SH-SY5Y (cell line): ENCODE measurements at regions not wholly inside any gene's neighbourhood (a gene's known extent, or its start where the extent isn't known, plus 50 kb on each side); places are given as distances from the start of the nearest gene placed in this dataset.

ENCODE experiments used
- GATA2 ChIP-seq: IDR thresholded peaks from 2 replicates; pipeline ENCODE4 v1.6.1; 2011; ENCODE audit warnings: mild to moderate bottlenecking, low read depth, low read length
- GATA3 ChIP-seq: IDR thresholded peaks from 2 replicates; pipeline ENCODE4 v1.6.1; 2011; ENCODE audit warnings: low read depth, mild to moderate bottlenecking, low read length, moderate library complexity

DNA sequence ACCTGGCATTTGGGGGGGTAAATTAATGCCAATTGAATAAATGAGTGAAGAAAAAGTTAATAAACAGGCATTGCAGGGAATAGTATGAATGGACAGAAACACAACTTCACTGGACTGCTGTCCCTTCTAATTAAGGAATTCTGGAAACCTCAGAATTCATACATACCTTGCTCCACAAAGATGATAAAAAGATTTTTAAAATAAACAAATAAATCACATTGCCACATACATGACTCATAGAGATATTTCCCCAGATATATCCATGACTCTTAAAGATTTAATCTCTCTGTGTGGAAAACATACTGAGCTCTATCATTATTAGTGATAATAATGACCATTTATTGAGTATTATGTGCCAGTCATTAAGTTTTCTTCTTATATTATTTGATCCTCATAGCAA lies 469.0 kb upstream of the MEF2C start:
- TF ChIP-seq GATA2 (no peak), GATA3 (no peak)
